HG02943 (cell line): ENCODE measurements at regions not wholly inside any gene's neighbourhood (a gene's known extent, or its start where the extent isn't known, plus 50 kb on each side); places are given as distances from the start of the nearest gene placed in this dataset.
"Not testable (repeated sequence)": the region's sequence is repeated elsewhere in the genome, so short reads cannot be mapped to it uniquely, and the experiment has no call there.

ENCODE experiments used
- ATAC-seq: cut with Tn5 transposase; IDR thresholded peaks from one replicate; pipeline ENCODE4 v1.9.1; 2021; ENCODE audit warnings: mild to moderate bottlenecking, low read depth, moderate library complexity; ENCODE audit not compliant: unreplicated experiment

DNA sequence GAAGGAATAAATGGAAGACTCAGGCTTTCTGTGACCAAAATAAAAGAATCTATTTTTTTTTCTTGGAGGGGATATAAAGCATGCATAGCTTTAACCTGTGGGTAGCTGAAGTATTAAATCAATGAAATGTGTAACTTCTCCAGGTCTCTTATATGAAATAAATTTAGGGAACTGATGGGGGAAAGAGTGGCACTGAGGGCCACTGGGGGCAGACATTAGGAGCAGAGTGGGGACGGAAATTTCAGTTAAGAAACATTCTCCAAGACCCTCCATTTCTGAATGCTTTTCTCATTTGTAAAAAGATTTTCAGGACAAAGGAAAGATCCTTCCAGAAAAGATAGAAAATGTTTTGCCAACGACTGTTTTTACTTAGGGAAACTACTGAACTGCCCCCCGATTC, 131.0 kb downstream of the GPX5 start:
- no peak for ATAC-seq

GRCh38 chr6:28657381-28657768, 131.7 kb downstream of the GPX5 start:
- ATAC-seq: no peak

DNA sequence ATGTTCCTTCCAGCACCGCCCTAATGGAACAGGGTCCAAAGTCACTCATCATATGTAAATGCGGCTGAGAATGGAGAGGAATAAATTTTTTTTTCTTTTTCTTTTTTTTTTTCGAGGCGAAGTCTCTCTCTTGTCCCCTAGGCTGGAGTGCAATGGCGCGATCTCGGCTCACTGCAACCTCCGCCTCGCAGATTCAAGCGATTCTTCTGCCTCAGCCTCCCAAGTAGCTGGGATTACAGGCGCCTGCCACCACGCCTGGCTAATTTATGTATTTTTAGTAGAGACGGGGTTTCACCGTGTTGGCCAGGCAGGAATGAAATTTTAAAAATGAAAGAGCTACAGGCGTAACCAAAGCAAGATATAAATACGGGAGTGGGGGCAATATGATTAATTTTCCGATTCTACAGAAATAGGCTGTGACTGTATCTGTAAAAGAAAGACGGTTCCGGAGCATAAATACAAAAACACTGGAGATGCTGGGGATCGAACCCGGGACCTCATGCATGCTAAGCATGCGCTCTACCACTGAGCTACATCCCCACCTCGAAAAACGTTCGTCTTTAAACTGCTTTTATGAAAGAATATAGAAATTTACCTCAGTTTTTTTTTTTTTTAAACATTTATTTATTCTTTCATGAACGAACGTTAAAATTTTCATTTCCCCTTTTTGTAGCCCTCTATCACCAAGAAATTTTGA, 132.2 kb downstream of the GPX5 start:
- no peak for ATAC-seq

- ATAC-seq: no peak
Observed at GRCh38 chr6:28658475-28659249, 133.0 kb downstream of the GPX5 start.

GRCh38 chr6:28659250-28659566, 133.5 kb downstream of the GPX5 start:
- no peak for ATAC-seq

- no peak for ATAC-seq
Observed at GRCh38 chr6:28661097-28661713, 135.5 kb downstream of the GPX5 start.

GRCh38 chr6:28664870-28665396, 139.3 kb downstream of the GPX5 start:
- no peak for ATAC-seq

- no peak for ATAC-seq
Observed at GRCh38 chr6:28673417-28673786, 147.7 kb downstream of the GPX5 start.

DNA sequence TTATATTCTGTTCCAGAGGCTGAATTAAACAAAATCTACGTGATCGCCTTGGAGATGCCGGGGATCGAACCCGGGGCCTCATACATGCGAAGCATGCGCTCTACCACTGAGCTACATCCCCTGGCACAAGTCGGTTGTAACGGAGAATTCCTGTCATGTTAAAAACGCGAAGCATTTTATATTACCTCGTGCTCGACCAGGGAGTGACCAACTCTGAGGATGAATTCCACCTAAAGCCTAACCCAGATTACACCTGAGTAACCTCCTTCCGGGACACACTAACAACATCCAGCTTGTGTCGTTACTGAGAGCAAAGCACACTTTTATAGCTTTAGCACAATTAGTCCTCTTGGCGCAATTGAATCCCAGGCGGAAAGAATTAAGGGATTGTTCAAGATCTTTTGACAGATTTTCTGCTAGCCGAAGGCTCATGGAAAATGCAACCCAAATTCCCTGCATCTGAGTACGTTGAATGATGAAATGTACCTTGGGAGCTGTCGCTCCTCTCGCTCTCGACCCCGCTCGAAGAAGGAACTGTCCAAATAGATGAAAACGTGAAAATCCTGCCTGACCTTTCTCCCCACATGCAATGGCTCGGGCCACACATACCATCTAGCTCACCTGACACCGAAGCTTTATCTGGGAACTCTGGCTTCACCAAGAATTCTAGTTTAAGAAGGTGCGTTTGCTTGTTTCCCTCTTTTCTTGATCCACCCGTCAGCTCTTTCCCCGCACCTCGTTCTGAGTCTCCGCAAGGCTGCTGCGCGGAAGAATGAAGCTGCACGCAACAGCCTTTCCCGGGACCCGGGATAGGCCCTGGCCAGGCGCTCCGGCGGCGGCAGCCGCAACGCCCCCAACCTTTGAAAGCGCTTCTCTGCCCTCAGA, 148.3 kb downstream of the GPX5 start:
- ATAC-seq: no peak

DNA sequence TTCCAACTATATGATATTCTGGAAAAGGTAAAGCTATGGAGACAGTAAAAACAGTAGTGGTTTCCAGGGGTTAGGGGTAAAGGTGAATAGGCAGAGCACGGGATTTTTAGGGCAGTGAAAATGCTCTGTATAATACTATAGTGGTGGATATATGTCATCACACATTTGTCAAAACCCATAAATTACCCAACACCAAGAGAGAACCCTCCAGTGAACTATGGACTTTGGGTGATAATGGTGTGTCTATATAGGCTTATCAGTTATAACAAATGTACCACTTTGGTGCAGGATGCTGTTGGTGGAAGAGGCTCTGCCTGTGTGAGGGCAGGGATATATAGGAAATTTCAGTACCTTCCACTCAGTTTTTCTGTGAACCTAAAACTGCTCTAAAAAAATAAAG, 149.9 kb downstream of the GPX5 start:
- no peak for ATAC-seq

- ATAC-seq: no peak
Observed at GRCh38 chr6:28682542-28682941, 156.9 kb downstream of the GPX5 start.

DNA sequence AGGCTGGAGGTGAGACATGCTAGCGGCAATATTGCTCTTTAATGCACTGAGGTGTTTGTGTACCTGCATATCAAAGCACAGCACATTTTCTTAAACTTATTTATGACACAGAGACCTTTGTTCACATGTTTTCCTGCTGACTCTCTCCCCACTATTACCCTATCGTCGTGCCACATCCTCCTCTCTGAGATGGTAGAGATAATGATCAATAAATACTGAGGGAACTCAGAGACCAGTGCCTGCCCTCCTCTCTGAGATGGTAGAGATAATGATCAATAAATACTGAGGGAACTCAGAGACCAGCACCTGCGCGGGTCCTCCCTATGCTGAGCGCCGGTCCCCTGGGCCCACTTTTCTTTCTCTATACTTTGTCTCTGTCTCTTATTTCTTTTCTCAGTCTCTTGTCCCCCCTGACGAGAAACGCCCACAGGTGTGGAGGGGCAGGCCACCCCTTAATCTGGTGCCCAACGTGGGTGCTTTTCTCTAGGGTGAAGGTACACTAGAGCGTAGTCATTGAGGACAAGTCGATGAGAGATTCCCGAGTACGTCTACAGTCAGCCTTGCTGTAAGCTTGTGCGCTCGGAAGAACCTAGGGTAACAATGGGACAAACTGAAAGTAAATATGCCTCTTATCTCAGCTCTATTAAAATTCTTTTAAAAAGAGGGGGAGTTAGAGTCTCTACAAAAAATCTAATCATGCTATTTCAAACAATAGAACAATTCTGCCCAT, 157.4 kb downstream of the GPX5 start:
- not testable (repeated sequence) for ATAC-seq

GRCh38 chr6:28683945-28684538, 158.4 kb downstream of the GPX5 start:
- no peak for ATAC-seq

GRCh38 chr6:28685960-28686359, 160.3 kb downstream of the GPX5 start:
- not testable (repeated sequence) for ATAC-seq

DNA sequence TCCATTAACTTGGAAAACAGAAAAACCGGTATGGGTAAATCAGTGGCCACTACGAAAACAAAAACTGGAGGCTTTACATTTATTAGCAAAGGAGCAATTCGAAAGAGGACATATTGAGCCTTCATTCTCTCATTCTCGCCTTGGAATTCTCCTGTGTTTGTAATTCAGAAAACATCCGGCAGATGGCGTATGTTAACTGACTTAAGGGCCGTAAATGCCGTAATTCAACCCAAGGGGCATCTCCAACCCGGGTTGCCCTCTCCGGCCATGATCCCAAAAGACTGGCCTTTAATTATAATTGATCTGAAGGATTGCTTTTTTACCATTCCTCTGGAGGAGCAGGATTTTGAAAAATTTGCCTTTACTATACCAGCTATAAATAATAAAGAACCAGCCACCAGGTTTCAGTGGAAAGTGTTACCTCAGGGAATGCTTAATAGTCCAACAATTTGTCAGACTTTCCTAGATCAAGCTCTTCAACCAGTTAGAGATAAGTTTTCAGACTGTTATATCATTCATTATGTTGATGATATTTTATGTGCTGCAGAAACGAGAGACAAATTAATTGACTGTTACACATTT, 160.9 kb downstream of the GPX5 start:
- ATAC-seq: not testable (repeated sequence)

DNA sequence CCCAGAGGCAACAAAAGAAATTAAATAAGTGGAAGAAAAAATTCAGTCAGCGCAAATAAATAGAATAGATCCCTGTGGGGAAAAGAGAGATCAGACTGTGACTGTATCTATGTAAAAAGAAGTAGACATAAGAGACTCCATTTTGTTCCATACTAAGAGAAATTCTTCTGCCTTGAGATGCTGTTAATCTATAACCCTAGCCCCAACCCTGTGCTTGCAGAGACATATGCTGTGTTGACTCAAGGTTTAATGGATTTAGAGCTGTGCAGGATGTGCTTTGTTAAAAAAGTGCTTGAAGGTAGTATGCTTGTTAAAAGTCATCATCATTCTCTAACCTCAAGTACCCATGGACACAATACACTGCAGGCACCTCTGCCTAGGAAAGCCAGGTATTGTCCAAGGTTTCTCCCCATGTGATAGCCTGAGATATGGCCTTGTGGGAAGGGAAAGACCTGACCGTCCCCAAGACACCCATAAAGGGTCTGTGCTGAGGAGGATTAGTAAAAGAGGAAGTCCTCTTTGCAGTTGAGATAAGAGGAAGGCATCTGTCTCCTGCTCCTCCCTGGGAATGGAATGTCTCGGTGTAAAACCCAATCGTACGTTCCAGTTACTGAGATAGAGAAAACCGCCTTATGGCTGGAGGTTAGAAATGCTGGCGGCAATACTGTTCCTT, 161.8 kb downstream of the GPX5 start:
- not testable (repeated sequence) for ATAC-seq

DNA sequence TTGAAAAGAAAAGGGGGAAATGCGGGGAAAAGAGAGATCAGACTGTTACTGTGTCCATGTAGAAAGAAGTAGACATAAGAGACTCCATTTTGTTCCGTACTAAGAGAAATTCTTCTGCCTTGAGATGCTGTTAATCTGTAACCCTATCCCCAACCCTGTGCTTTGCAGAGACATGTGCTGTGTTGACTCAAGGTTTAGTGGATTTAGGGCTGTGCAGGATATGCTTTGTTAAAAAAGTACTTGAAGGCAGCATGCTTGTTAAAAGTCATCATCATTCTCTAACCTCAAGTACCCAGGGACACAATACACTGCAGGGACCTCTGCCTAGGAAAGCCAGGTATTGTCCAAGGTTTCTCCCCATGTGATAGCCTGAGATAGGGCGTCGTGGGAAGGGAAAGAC, 166.3 kb downstream of the GPX5 start:
- not testable (repeated sequence) for ATAC-seq

GRCh38 chr6:28693033-28693750, 167.5 kb downstream of the GPX5 start:
- ATAC-seq: no peak
